GM23338 (cell line): ENCODE measurements at regions not wholly inside any gene's neighbourhood (a gene's known extent, or its start where the extent isn't known, plus 50 kb on each side); places are given as distances from the start of the nearest gene placed in this dataset.

Source experiments
- CTCF ChIP-seq, 2 experiments: fragments of 200-600 bp in 1 of 2; sonication (generic) in 1 of 2; conservative IDR thresholded peaks; 2 replicates each; pipeline versions ENCODE4 v1.5.1 to v1.6.1; 2016 to 2017; ENCODE audit warnings: antibody characterized with exemption in 2 of 2, low read depth in 2 of 2, mild to moderate bottlenecking in 2 of 2, moderate library complexity in 1 of 2
- EZH2 ChIP-seq: fragments of 200-600 bp; sonication (generic); IDR thresholded peaks from one replicate; pipeline ENCODE4 v1.8.0; 2017; ENCODE audit warnings: antibody characterized with exemption, mild to moderate bottlenecking, low read depth; ENCODE audit not compliant: unreplicated experiment
- NANOG ChIP-seq: IDR thresholded peaks from 2 replicates; pipeline ENCODE4 v1.6.1; 2016; ENCODE audit warnings: antibody characterized with exemption, borderline replicate concordance
- POLR2AphosphoS5 ChIP-seq: IDR thresholded peaks from 2 replicates; pipeline ENCODE4 v1.6.1; 2016; ENCODE audit warnings: antibody characterized with exemption, low read depth
- REST ChIP-seq: IDR thresholded peaks from one replicate; pipeline ENCODE4 v1.6.1; 2018; ENCODE audit warnings: antibody characterized with exemption; ENCODE audit not compliant: unreplicated experiment
- ZNF462 ChIP-seq: fragments of 250-450 bp; sonication (Bioruptor Pico); IDR thresholded peaks from 2 replicates; pipeline ENCODE4 v1.5.0; 2020; ENCODE audit warnings: mild to moderate bottlenecking, moderate library complexity

- no peak for TF ChIP-seq CTCF (conservative IDR thresholded peaks at IDR 0.05; ENCODE audit: low read depth in 2 of 2)
- no peak for TF ChIP-seq NANOG
- no peak for TF ChIP-seq POLR2AphosphoS5
- TF ChIP-seq EZH2 = no peak
- TF ChIP-seq REST = no peak
- TF ChIP-seq ZNF462 (CRISPR knock-in tag) = no peak
Measured at GRCh38 chr5:67793418-67793817, 422.1 kb upstream of the PIK3R1 start.
